Aorta (tissue), 5 donors: ENCODE measurements at regions not wholly inside any gene's neighbourhood (a gene's known extent, or its start where the extent isn't known, plus 50 kb on each side); places are given as distances from the start of the nearest gene placed in this dataset.
"Not testable (repeated sequence)": the region's sequence is repeated elsewhere in the genome, so short reads cannot be mapped to it uniquely, and the experiment has no call there.

ENCODE experiments used
- ATAC-seq: fragments of 200-7000 bp; cut with Tn5 transposase; one replicate; pipeline ENCODE4 v1.9.1; 2022; ENCODE audit warnings: moderate library complexity; ENCODE audit not compliant: low FRiP score
- DNase-seq, 2 donors: peaks; one replicate each; pipeline ENCODE4 v3.0.0-alpha.2; 2020
- H3K27ac ChIP-seq, 2 donors: one replicate each; pipeline ENCODE4 v1.5.1; 2013; ENCODE audit warnings: low read length in 2 of 2, mild to moderate bottlenecking in 2 of 2, moderate library complexity in 2 of 2, control low read depth in 1 of 2, inconsistent platforms in 1 of 2, low read depth in 1 of 2
- H3K27me3 ChIP-seq, 2 donors: one replicate each; pipeline ENCODE4 v1.6.1; 2013; ENCODE audit warnings: control low read depth in 1 of 2, low read length in 1 of 2, mild to moderate bottlenecking in 1 of 2, moderate library complexity in 1 of 2; ENCODE audit not compliant: insufficient read depth in 2 of 2, control insufficient read depth in 1 of 2
- H3K36me3 ChIP-seq, 2 donors: one replicate each; pipeline ENCODE4 v1.6.1; 2013; ENCODE audit warnings: control low read depth in 1 of 2, low read length in 1 of 2, mild to moderate bottlenecking in 1 of 2; ENCODE audit not compliant: insufficient read depth in 2 of 2, control insufficient read depth in 1 of 2
- H3K4me1 ChIP-seq, 2 donors: one replicate each; pipeline ENCODE4 v1.6.1; 2013; ENCODE audit warnings: low read length in 2 of 2, control low read depth in 1 of 2, mild to moderate bottlenecking in 1 of 2, moderate library complexity in 1 of 2; ENCODE audit not compliant: insufficient read depth in 2 of 2, control insufficient read depth in 1 of 2
- H3K4me3 ChIP-seq, 2 donors: one replicate each; pipeline ENCODE4 v1.5.1; 2013; ENCODE audit warnings: low read length in 2 of 2, control low read depth in 1 of 2, mild to moderate bottlenecking in 1 of 2
- H3K9me3 ChIP-seq: one replicate; pipeline ENCODE4 v1.6.1; 2013; ENCODE audit warnings: mild to moderate bottlenecking, low read length; ENCODE audit not compliant: control insufficient read depth
- WGBS, 2 donors: extraction: QIAGEN DNeasy Blood & Tissue Kit; methylation state at CpG; one replicate each; pipeline ENCODE4 v1.1.7; 2013; 5-methylcytosine and 5-hydroxymethylcytosine counted together
- intact Hi-C, 2 donors: fragments of 100-400 bp; cut with DNase I; formaldehyde crosslinking; loops; one replicate each; pipeline versions ENCODE4 v1.14.2 to v1.15.0; 2022
- donor health status: healthy with polysubstance abuse.
- donor health status: Bipolar disorder and iron deficiency.
- donor health status: DM: no; HTN: no; CAD: no.
- donor health status: DM: no; HTN: no; CAD: no.
- donor health status: DM: yes; HTN: yes; CAD: no.

GRCh38 chr14:87783071-87783470 is 209.9 kb downstream of the GALC start:
- Histone ChIP-seq H3K4me3 (no peak overlapping the region), H3K4me1 (no peaks in the 10 kb centered on the region), H3K9me3 (no peaks in the 10 kb centered on the region), H3K36me3 (no peaks in the 10 kb centered on the region), H3K27me3 (no peaks in the 10 kb centered on the region), H3K27ac (no peak overlapping the region)
- ATAC-seq (no peak), DNase-seq (no peak)
- intact Hi-C loops: no loop called here
- 79 to 87% methylated on average over 2 of the region's 2 CpGs for WGBS, 2 donors

DNA sequence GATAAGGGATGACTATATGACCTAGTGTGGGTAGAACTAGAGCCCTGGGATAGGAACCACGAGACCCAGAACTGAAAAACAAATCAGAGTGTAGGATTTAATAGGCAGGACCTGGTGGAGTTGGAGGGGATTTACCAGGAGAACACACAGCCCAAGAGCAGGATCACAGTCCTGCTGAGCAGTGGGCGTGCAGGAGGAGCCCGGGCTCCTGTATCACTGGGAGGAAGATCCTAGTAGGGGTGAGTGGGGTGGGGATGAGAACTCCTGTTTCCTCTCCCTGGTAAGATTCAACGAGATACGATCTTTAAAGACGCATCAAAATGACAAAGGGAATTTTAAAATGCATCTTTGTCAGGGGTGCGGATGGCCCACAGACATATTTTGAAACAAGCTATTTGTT is 220.1 kb downstream of the GALC start:
- no peak for ATAC-seq
- Histone ChIP-seq H3K27me3 (no peaks in the 10 kb centered on the region), H3K4me1 (no peaks in the 10 kb centered on the region), H3K27ac (no peak overlapping the region), H3K4me3 (no peak overlapping the region), H3K36me3 (no peaks in the 10 kb centered on the region), H3K9me3 (peaks cover 5% of the 10 kb centered on the region)
- 69% methylated on average over 7 of the region's 7 CpGs for WGBS, 2 donors
- intact Hi-C loops: no loop called here
- no peak for DNase-seq

DNA sequence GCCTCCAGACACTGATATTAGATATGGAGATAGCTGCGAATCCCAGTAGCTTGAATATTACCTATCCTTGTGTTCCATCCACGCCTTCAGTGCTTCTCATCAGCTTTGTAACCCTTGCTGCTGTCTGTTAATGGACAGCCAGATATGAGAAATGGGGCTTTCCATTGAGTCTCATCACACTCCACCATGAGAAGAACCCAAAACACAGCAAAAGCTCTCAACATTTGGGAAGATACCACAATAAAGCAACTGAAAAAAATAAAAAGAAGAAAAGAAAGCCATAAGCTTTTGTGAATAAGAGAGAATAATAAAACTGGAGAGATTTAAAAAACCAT is 225.4 kb downstream of the GALC start:
- intact Hi-C loops: no loop called here
- no peaks in the 10 kb centered on the region for H3K4me1 ChIP-seq
- peaks cover 4% of the 10 kb centered on the region for H3K9me3 ChIP-seq
- H3K36me3 ChIP-seq: no peaks in the 10 kb centered on the region
- no peak overlapping the region for H3K27ac ChIP-seq
- ATAC-seq (no peak), DNase-seq (no peak)
- WGBS, 2 donors: 83 to 86% methylated on average over 2 of the region's 2 CpGs
- no peak overlapping the region for H3K4me3 ChIP-seq
- H3K27me3 ChIP-seq: no peaks in the 10 kb centered on the region

DNA sequence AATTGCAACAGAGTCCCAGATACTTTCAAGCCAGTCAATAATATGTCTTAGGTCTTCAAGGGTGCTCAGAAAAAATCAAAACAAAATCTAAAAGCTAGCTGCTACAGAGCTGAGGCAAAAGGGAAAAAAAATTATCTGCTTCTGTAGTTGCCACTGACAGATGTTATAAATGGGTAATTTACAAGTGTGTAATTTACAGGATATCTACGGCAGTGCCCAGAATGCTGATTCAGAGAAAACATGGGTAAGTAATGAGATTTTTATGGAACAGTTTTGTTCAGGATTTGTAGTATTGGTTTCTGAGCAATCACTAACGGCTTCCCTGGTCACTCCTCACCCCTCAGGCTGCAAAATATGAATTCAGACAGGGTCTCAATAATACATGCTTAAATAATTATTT is 234.1 kb downstream of the GALC start:
- H3K27me3 ChIP-seq: no peaks in the 10 kb centered on the region
- 20 to 30% methylated on average over 2 of the region's 2 CpGs for WGBS, 2 donors
- H3K36me3 ChIP-seq: no peaks in the 10 kb centered on the region
- ATAC-seq (no peak), DNase-seq (no peak)
- no peak overlapping the region for H3K27ac ChIP-seq
- H3K4me1 ChIP-seq: no peaks in the 10 kb centered on the region
- H3K4me3 ChIP-seq: no peak overlapping the region
- H3K9me3 ChIP-seq: peaks cover 4% of the 10 kb centered on the region
- intact Hi-C loops: no loop called here

DNA sequence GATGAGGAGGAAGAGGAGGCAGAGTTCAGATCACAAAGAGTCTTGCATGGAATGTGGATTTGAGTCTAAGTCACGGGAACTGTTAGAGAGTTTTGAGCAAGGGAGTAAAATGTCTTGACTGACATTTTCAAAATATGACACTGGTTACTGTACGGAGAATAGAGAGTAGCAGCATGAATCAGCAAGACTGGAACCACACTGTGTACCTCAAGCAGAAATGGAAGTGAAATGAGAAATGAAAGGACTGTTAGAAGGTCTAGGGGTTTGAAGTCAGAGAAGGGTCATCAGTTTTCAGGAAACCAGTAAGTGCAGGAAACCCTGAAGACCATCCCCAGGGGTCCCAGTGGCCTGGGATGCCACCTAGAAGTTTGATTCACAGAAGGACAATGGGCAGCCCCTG is 236.3 kb downstream of the GALC start:
- DNase-seq (no peak), ATAC-seq (no peak)
- H3K36me3 ChIP-seq: no peaks in the 10 kb centered on the region
- intact Hi-C loops: no loop called here
- peaks cover 1% of the 10 kb centered on the region for H3K9me3 ChIP-seq
- no peak overlapping the region for H3K4me3 ChIP-seq
- no peak overlapping the region for H3K27ac ChIP-seq
- H3K27me3 ChIP-seq: no peaks in the 10 kb centered on the region
- 56 to 62% methylated on average over 2 of the region's 2 CpGs for WGBS, 2 donors
- H3K4me1 ChIP-seq: no peaks in the 10 kb centered on the region

- no peaks in the 10 kb centered on the region for H3K27me3 ChIP-seq
- no peak overlapping the region for H3K4me3 ChIP-seq
- WGBS, 2 donors: 86 to 89% methylated on average over 8 of the region's 8 CpGs
- no peaks in the 10 kb centered on the region for H3K4me1 ChIP-seq
- ATAC-seq (no peak), DNase-seq (no peak)
- intact Hi-C loops: no loop called here
- H3K9me3 ChIP-seq: peaks cover 1% of the 10 kb centered on the region
- no peaks in the 10 kb centered on the region for H3K36me3 ChIP-seq
- no peak overlapping the region for H3K27ac ChIP-seq
Observed at GRCh38 chr14:87754520-87755223, 238.3 kb downstream of the GALC start.

DNA sequence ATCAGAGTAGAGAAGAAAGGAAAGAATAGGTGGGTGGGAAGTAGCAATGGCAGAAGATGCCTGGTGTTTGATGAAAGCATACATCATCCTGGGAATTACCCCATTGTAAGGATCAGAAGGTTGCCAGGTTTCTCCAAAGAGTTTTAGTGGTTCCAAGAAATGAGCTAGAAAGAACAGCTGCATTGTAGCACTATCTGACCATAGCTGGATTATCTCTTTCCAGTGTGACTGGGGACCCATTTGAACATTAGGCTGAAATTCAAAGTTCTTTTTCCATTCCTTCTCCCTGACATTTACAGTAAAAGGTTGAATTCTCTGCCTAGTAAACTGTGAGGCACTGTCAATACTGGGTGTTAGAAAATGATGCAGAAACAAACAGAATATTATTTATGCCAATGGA is 244.4 kb downstream of the GALC start:
- intact Hi-C loops: loop anchor here in 1 of 2 donors (10.0 kb wide), 1 partner anchor 146 kb away; no protein-coding TSS in a partner anchor
- no peak overlapping the region for H3K27ac ChIP-seq
- H3K9me3 ChIP-seq: no peaks in the 10 kb centered on the region
- H3K36me3 ChIP-seq: no peaks in the 10 kb centered on the region
- no peak overlapping the region for H3K4me3 ChIP-seq
- ATAC-seq (no peak), DNase-seq (no peak)
- H3K27me3 ChIP-seq: no peaks in the 10 kb centered on the region
- H3K4me1 ChIP-seq: no peaks in the 10 kb centered on the region

GRCh38 chr14:87745507-87746118 is 247.4 kb downstream of the GALC start:
- H3K36me3 ChIP-seq: no peaks in the 10 kb centered on the region
- no peak overlapping the region for H3K27ac ChIP-seq
- H3K4me1 ChIP-seq: no peaks in the 10 kb centered on the region
- WGBS, 2 donors: 23 to 30% methylated on average over 3 of the region's 3 CpGs
- ATAC-seq (no peak), DNase-seq (no peak)
- H3K4me3 ChIP-seq: no peak overlapping the region
- intact Hi-C loops: loop anchor here in 1 of 2 donors (10.0 kb wide), 1 partner anchor 149 kb away; no protein-coding TSS in a partner anchor
- H3K9me3 ChIP-seq: no peaks in the 10 kb centered on the region
- no peaks in the 10 kb centered on the region for H3K27me3 ChIP-seq

DNA sequence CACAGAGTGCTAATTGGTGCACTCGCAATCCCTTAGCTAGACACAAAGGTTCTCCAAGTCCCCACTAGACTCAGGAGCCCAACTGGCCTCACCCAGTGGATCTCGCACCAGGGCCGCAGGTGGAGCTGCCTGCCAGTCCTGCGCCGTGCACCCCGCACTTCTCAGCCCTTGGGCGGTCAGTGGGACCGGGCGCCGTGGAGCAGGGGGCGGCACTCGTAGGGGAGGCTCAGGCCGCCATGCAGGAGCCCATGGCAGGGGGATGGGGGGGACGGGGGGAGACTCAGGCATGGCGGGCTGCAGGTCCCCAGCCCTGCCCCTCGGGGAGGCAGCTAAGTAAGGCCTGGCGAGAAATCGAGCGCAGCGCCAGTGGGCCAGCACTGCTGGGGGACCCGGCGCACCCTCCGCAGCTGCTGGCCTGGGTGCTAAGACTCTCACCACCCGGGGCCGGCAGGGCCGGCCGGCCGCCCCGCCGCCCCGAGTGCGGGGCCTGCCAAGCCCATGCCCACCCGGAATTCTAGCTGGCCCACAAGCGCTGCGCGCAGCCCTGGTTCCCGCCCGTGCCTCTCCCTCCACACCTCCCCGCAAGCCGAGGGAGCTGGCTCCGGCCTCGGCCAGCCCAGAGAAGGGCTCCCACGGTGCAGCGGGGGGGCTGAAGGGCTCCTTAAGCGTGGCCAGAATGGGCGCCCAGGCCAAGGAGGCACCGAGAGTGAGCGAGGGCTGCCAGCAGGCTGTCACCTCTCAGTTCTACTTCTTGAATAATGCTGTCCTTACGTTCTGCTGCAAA is 258.2 kb downstream of the GALC start:
- ATAC-seq, H3K27me3 ChIP-seq, H3K9me3 ChIP-seq, H3K4me3 ChIP-seq, intact Hi-C loops, H3K36me3 ChIP-seq, DNase-seq, H3K27ac ChIP-seq, H3K4me1 ChIP-seq: not testable (repeated sequence)
- WGBS, 2 donors: 91 to 94% methylated on average over 45 to 49 of the region's 49 CpGs
